NB4 (cell line): ENCODE measurements at regions not wholly inside any gene's neighbourhood (a gene's known extent, or its start where the extent isn't known, plus 50 kb on each side); places are given as distances from the start of the nearest gene placed in this dataset.

ENCODE experiments used
- MYC ChIP-seq: IDR thresholded peaks from 2 replicates; pipeline ENCODE4 v1.6.1; 2011; ENCODE audit warnings: low read depth, low read length
- POLR2A ChIP-seq: IDR thresholded peaks from 2 replicates; pipeline ENCODE4 v1.6.1; 2011; ENCODE audit warnings: mild to moderate bottlenecking; ENCODE audit not compliant: insufficient read length; ENCODE audit errors: extremely low read depth
- TF ChIP-seq, protein P1 (sequence below): IDR thresholded peaks from one replicate; pipeline ENCODE4 v1.5.1; 2012; ENCODE audit warnings: low read depth, low read length
- TF ChIP-seq, protein P2 (sequence below): IDR thresholded peaks from 2 replicates; pipeline ENCODE4 v1.6.1; 2011; ENCODE audit warnings: low read depth, low read length

DNA sequence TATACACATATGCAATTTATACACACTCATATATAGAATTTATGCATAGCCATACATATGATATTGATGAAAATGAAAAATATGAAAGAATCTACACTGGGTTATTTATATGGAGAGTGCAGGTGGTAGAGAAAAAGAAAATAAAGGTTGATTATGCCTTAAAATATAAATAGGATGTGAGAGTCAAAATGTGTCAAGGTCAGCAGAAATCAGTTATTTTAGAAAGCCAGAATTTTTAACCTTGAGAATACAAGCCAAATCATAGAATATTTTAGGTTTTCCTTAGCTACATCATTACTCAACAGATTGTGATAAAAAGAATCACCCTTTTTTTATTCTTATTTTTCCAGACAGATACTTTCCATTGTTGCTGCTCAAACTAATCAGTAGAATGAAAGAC, 146.2 kb downstream of the SLC6A15 start:
- TF ChIP-seq, protein P1, sequence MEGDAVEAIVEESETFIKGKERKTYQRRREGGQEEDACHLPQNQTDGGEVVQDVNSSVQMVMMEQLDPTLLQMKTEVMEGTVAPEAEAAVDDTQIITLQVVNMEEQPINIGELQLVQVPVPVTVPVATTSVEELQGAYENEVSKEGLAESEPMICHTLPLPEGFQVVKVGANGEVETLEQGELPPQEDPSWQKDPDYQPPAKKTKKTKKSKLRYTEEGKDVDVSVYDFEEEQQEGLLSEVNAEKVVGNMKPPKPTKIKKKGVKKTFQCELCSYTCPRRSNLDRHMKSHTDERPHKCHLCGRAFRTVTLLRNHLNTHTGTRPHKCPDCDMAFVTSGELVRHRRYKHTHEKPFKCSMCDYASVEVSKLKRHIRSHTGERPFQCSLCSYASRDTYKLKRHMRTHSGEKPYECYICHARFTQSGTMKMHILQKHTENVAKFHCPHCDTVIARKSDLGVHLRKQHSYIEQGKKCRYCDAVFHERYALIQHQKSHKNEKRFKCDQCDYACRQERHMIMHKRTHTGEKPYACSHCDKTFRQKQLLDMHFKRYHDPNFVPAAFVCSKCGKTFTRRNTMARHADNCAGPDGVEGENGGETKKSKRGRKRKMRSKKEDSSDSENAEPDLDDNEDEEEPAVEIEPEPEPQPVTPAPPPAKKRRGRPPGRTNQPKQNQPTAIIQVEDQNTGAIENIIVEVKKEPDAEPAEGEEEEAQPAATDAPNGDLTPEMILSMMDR: no peak
- TF ChIP-seq POLR2A: no peak
- no peak for TF ChIP-seq MYC
- TF ChIP-seq, protein P2, sequence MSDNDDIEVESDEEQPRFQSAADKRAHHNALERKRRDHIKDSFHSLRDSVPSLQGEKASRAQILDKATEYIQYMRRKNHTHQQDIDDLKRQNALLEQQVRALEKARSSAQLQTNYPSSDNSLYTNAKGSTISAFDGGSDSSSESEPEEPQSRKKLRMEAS: no peak
